Vagina (tissue), 2 donors: ENCODE measurements at regions not wholly inside any gene's neighbourhood (a gene's known extent, or its start where the extent isn't known, plus 50 kb on each side); places are given as distances from the start of the nearest gene placed in this dataset. TPM values are rescaled to one million over a fixed set of nuclear protein-coding genes. Genes with fewer than 3 reads are reported as not detected.

Experiments used
- DNase-seq, 2 donors: peaks; one replicate each; pipeline ENCODE4 v3.0.0-alpha.2; 2017; ENCODE audit errors: extremely low spot score in 2 of 2
- H3K27ac ChIP-seq: fragments of 200-600 bp; sonication (generic); one replicate; pipeline ENCODE4 v1.5.1; 2019
- H3K27me3 ChIP-seq: fragments of 200-600 bp; sonication (generic); one replicate; pipeline ENCODE4 v1.5.1; 2019
- H3K36me3 ChIP-seq, 2 donors: fragments of 200-600 bp; sonication (generic); one replicate each; pipeline ENCODE4 v1.5.1; 2017 to 2019
- H3K4me1 ChIP-seq: fragments of 200-600 bp; sonication (generic); one replicate; pipeline ENCODE4 v1.5.1; 2019
- H3K4me3 ChIP-seq, 2 donors: fragments of 200-600 bp; sonication (generic); 1 replicate in 1 of 2; 2 replicates in 1 of 2; pipeline ENCODE4 v1.5.1; 2016 to 2019
- H3K9me3 ChIP-seq: fragments of 200-600 bp; sonication (generic); one replicate; pipeline ENCODE4 v1.5.1; 2019
- POLR2A ChIP-seq, 2 donors: fragments of 450-650 bp; IDR thresholded peaks; one replicate each; pipeline ENCODE4 v1.6.1; 2017; ENCODE audit warnings: antibody characterized with exemption in 2 of 2, mild to moderate bottlenecking in 2 of 2, moderate library complexity in 2 of 2
- POLR2AphosphoS5 ChIP-seq, 2 donors: sonication (generic); formaldehyde crosslinking; IDR thresholded peaks; one replicate each; pipeline ENCODE4 v1.9.0; 2017; ENCODE audit warnings: antibody characterized with exemption in 2 of 2, mild to moderate bottlenecking in 2 of 2, low read depth in 1 of 2; ENCODE audit not compliant: insufficient read depth in 1 of 2
- intact Hi-C: fragments of 100-400 bp; cut with DNase I; formaldehyde crosslinking; loops from one replicate; pipeline ENCODE4 v1.15.1; 2023
- small RNA-seq: library from RNA; depleted of rRNA; stranded (forward); fragments of <200 nt; gene quantifications from one replicate; pipeline ENCODE3, GENCODE V24; 2016
- TF ChIP-seq, protein P1 (sequence below), 3 experiments: fragments of 450-650 bp in 2 of 3; fragments of 200-600 bp in 1 of 3; sonication (generic) in 1 of 3; IDR thresholded peaks; one replicate each; pipeline ENCODE4 v1.5.1; 2017 to 2019; ENCODE audit warnings: antibody characterized with exemption in 3 of 3, mild to moderate bottlenecking in 2 of 3, moderate library complexity in 2 of 3

- Histone ChIP-seq H3K27me3 (no peaks in the 10 kb centered on the region), H3K4me3 (no peak overlapping the region), H3K27ac (no peak overlapping the region), H3K9me3 (no peaks in the 10 kb centered on the region), H3K4me1 (no peaks in the 10 kb centered on the region), H3K36me3 (no peaks in the 10 kb centered on the region)
- TF ChIP-seq POLR2AphosphoS5 (IDR thresholded peaks at IDR 0.05; ENCODE audit: insufficient read depth in 1 of 2, low read depth in 1 of 2) (no peak), POLR2A (IDR thresholded peaks at IDR 0.05) (no peak)
- TF ChIP-seq, protein P1, sequence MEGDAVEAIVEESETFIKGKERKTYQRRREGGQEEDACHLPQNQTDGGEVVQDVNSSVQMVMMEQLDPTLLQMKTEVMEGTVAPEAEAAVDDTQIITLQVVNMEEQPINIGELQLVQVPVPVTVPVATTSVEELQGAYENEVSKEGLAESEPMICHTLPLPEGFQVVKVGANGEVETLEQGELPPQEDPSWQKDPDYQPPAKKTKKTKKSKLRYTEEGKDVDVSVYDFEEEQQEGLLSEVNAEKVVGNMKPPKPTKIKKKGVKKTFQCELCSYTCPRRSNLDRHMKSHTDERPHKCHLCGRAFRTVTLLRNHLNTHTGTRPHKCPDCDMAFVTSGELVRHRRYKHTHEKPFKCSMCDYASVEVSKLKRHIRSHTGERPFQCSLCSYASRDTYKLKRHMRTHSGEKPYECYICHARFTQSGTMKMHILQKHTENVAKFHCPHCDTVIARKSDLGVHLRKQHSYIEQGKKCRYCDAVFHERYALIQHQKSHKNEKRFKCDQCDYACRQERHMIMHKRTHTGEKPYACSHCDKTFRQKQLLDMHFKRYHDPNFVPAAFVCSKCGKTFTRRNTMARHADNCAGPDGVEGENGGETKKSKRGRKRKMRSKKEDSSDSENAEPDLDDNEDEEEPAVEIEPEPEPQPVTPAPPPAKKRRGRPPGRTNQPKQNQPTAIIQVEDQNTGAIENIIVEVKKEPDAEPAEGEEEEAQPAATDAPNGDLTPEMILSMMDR (IDR thresholded peaks at IDR 0.05), result no peak
- intact Hi-C loops, result no loop called here
- no peak for DNase-seq
Measured at GRCh38 chr1:221793439-221794078, 51.7 kb upstream of the DUSP10 start.

- Histone ChIP-seq H3K27me3 (no peaks in the 10 kb centered on the region), H3K9me3 (no peaks in the 10 kb centered on the region), H3K4me1 (no peaks in the 10 kb centered on the region), H3K4me3 (no peak overlapping the region), H3K27ac (no peak overlapping the region), H3K36me3 (no peaks in the 10 kb centered on the region)
- TF ChIP-seq, protein P1 (IDR thresholded peaks at IDR 0.05), result no peak
- TF ChIP-seq POLR2AphosphoS5 (IDR thresholded peaks at IDR 0.05; ENCODE audit: insufficient read depth in 1 of 2, low read depth in 1 of 2), result no peak
- no peak for TF ChIP-seq POLR2A (IDR thresholded peaks at IDR 0.05)
- no peak for DNase-seq
- intact Hi-C loops, result no loop called here
Measured at GRCh38 chr1:221791846-221792245, 50.0 kb upstream of the DUSP10 start.

Small RNA genes in the stretch of these regions (small RNA-seq; reads per million reads assigned to genes)
- not detected for gene RNU6-403P
